ENCODE measurements at regions not wholly inside any gene's neighbourhood (a gene's known extent, or its start where the extent isn't known, plus 50 kb on each side); places are given as distances from the start of the nearest gene placed in this dataset.

- TF ChIP-seq POLR2A (IDR thresholded peaks at IDR 0.05) (no peak), CTCF (IDR thresholded peaks at IDR 0.05) (no peak)
Observed at GRCh38 chr1:168372307-168372706, 91.6 kb downstream of the TBX19 start.

All from right lobe of liver (tissue), 4 donors.